ENCODE measurements at regions not wholly inside any gene's neighbourhood (a gene's known extent, or its start where the extent isn't known, plus 50 kb on each side); places are given as distances from the start of the nearest gene placed in this dataset.
"Not testable (repeated sequence)": the region's sequence is repeated elsewhere in the genome, so short reads cannot be mapped to it uniquely, and the experiment has no call there.

DNA sequence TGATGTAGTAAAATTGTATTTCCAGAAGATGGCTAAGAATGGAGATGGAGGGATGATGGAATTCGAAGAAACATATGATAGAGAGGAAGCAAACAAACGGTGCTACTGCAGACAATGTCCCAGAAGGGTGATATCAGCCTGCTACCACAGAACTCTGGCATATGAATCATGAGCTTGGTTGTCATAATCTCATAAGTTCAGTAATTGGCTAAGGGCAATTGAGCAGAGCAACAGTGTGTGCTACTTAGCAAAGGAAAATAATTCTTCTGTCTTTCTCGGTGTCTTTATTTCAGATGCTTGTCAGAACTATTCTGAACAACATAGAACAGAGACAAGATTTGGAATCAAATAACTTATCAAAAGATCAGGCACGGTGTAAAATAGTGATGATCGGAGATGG, 407.3 kb downstream of the GBE1 start:
- no peak for DNase-seq

DNA sequence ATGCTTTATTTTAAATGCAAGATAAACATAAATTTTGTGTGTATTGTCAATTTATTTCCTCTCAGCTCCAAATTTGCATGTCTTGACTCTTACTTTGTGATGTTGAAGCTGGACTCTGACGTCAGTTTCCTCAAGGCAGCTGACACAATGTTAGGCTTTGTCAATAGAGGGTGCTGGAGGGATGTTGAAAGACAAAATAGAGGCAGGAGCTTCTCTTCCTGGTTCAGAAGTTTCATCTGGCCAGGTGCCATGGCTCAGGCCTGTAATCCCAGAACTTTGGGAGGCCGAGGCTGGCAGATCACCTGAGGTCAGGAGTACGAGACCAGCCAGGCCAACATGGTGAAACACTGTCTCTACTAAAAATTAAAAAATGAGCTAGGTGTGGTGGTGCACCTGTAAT, 408.6 kb downstream of the GBE1 start:
- no peak for DNase-seq

DNA sequence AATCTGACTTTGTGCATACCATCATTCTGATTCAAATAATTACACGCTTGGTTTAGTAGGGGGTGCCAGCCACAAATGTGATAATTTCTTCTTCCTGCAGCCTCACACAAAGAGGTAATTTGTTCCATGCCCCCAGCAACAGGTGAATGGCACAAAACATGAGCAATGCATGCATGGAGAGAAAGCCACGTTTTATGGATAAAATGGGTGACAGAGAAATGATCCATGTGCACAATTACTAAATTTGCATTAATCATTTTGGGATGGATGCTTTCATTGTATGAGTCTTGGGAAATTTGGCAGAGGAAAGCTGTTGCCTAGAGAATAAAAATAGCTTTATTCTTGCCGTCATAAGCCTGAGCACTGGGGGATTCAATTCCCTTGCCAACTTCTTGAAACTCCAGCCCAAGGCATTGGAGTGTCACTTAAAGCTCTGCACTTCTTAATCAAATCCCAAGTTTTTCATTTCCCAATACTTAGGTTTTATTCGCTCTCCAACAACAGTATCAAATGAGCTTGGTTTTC, 411.6 kb downstream of the GBE1 start:
- no peak for DNase-seq

DNA sequence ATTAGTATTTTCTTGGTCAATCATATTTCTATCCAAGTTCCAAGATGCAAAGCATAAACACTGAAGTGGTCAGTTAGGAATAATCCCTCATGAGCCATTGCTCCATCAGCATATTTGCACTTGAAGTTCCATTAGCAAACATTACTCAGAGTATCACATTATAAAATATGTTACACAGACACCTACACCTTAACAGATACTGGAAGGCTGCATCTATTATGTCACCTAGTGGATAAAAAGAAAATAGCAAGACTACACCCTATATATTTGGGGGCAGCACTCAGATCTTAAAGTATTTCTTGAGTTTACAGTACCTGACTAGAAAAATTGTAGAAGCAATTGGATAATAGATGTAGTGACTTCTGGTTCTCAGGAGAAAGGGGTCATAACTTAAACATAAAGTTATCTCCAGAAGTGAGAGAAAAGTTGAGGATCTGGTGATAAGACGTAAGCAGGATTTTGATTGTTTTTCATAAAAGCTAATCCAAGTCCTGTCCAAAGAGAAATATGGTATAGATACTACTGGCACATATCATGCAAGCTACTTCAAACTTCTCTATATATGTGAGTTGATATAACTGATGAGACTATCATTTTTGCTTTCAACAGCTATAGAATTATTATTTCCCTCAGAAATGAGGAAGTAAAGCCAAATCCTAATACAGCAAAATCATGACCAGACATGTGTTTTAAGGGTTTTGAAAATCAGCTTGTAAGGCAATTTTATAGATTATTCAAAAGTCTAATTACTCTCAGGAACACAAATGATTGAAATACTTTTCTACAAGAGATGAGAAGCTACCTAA, 422.2 kb downstream of the GBE1 start:
- no peak for DNase-seq

DNA sequence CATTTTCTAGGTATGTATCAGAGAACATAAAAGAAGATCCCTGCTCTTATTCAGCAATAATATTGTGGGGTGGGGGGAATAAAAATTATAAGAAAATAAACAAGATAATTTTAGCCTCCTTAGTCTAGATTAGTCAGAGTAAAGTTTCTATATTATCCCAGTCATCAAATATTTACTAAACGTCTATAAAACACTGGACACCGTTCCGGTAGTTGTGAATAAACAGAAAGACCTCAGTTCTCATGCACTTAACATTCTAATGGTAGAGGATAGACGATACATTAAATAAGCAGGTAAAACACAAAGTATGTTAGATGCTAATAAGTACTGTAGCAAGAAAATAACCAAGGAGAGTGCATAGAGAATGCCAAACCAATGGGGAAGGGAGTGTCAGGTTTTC, 425.0 kb downstream of the GBE1 start:
- DNase-seq: no peak

DNA sequence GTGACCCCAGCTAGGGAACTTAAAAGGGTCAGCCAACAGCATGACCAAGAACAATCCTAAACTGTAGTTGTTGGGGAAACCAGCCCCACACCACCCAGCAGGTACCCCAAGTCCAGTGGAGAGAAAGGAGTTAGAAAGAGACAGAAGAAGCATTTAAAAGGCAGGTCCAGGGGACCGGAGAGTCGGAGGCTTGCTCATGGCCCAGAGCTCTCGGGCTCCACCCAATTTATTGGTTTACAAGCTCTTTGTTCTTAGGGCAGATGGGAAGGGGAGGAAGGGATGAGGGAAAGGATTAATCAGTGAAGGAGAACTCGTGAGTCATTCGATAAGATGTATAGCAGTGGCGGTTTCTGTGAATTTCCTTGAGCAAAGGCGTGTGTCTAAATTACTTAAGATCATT, 431.6 kb downstream of the GBE1 start:
- DNase-seq: not testable (repeated sequence)

DNA sequence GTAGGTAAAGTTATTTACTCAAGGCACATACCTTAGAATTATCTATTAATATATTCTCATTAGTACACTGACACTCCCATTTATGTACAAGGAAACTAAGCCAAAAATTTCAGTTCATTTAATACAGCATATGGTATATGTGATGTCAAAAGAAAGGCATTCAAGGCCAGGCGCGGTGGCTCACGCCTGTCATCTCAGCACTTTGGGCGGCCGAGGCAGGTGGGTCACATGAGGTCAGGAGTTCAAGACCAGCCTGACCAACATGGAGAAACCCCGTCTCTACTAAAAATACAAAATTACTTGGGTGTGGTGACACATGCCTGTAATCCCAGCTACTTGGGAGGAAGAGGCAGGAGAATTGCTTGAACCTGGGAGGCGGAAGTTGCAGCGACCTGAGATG, 435.2 kb downstream of the GBE1 start:
- DNase-seq: no peak

DNA sequence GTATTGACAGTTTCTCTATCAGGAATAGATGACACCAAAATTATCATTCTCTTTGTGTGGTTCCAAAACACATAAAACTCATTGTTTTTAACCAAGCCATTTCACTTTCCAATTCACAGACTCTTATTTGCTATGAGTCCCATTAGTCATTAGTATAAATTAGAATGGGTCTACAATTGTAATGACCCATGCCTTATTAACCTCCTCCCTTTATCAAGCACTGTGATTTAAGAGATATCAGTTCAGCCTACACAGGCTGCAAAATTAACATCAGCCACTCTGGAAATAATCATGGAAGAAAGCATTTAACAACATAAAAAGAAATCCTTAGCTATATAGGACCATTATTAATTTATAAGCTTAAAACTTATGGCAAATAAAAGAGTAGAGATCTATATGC, 440.6 kb downstream of the GBE1 start:
- no peak for DNase-seq

DNA sequence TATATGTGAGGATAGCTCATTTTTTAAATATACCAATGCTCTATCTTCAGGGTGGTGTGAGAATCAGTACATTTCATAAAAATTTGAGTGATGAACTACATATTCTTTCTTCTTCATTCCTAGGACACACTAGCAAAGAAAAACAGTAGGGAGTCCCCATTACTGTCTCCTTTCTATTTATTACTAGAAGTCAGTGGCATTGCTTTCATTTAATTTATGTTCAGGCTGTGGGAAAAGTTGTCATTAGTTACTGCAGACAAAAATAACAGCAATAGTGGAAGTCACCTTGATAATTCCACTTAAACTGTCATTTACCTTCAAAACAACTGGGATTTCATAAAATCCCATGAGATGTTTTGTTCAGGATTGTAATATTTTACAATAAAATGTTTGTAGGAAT, 446.4 kb downstream of the GBE1 start:
- DNase-seq: no peak

DNA sequence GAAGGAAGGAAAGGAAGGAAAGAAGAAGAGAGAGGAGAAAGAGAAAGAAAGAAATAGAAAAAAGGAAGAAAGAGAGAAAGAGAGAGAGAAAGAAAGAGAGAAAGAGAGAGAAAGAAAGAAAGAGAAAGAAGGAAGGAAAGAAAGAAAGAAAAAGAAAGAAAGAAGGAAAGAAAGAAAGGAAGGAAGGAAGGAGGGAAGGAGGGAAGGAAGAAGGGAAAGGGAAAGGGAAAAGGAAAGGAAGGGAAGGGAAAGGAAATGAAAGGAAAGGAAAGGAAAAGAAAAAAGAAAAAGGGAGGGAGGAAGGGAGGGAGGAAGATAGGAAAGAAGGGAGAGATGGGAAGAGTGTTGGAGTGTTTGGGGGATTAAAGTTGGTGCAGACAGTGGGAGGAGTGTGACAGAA, 450.1 kb downstream of the GBE1 start:
- no peak for DNase-seq

DNA sequence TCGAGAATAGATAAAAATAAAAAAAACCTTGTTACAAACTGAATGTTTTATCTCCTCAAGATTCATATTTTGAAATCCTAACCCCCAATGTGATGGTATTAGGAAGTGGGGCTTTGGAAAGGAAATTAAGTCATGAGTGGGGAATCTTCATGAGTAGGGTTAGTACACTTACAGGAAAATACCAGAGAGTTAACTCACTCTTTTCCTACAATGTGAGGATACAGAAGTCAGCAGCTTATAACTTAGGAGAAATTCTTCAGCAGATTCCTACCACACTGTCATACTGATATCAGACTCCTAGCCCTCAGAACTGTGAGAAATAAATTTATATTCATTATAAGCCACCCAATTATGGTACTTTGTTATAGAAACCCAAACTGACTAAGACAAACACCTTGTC, 453.1 kb downstream of the GBE1 start:
- DNase-seq: no peak

DNA sequence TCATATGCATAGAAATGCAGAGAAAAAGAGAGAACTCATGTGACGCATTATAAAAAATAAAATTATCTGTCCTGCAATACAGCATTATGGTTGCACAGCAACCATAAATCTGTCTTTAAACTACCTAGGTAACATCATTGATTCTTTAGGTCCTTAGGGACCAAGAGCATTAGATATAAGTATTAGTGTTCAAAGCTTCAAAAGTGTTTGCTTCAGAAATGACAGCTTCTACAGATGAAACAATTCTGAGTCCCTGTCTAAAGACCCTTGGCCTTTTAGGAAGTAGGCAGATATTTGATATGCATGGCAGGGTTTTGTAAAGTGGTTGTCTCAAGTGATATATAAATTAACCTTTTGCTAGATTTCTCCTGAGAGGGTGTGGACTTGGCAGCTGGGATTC, 454.2 kb downstream of the GBE1 start:
- no peak for DNase-seq

DNA sequence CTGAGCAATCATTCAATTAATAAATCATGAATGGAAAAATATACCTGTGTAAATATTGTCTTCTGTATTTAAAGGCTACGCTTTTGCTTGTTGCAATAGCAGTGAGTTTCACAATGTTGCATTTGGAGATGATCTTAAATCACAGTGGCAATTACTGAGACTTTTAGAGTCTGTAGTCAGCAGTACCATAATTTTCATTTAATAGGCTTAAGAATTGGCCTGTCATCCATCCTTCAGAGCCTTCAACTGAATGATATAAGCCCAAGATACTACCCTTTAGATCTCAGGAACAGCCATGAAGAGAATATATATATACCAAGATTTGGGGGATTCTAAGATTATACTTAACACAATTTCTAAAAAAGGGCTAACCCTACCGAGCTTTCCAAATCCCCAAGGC, 458.1 kb downstream of the GBE1 start:
- DNase-seq: no peak

DNA sequence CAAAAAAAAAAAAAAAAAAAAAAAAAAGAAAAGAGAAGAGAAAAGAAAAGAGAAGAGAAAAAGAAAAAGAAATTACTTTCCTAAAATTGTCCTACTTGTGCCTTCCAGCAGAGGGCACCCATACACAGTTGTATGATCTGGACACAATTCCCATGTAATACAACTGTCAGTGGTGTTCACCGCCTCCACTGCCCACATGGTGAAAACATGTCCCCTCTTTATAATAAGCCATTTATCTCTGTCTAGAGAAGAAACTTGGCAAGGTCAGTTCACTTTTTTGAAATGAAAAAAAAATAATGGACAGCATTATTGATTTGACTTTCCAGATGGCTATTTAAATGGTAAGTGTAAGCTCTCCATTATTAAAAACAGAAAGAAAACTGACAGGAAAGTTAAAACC, 459.4 kb downstream of the GBE1 start:
- no peak for DNase-seq

DNA sequence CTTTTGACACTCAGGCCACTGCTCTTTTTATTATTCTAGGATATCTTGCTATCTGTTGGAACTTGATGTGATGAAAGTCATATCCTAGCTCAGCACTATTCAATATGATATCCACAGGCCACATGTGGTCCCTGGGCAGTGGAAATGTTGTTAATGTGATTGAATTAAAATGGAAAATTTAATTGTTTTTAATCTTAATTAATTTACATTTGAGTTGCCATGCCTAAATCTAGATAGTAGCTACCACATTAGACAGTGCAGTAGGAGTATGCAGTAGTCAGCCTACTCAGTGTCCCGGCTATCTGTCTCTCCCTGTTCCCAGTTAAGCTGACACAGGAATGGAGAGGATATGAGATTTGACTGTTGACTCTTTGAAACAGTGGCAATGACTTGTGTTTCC, 460.2 kb downstream of the GBE1 start:
- DNase-seq: no peak

DNA sequence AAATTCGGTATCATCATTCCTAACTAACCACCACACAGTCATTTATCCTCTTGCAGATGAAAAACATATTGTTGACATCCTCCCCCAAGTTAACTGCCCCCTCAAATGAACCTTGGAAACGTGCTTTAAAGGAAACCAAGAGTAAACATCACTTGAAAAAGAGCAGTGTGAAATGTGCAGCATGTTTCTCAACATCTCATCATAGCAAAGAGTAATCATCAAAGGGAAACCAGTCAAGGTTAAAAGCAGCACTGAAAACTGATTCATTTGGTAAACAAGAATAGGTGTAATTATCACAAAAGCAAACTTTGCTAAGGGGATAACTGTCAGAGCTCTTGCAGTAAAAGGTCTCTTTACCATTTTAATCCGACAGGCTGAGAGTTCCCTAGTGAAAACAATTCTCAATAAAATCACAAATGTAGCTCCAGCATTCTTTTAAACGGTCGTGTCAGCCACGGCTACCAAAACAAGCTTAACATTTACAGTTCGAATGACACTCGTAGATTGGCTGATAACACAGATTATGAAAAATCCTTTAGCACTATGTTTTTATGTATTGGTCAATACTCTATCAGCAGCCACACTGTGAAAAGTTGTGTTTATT, 461.0 kb downstream of the GBE1 start:
- DNase-seq: no peak

DNA sequence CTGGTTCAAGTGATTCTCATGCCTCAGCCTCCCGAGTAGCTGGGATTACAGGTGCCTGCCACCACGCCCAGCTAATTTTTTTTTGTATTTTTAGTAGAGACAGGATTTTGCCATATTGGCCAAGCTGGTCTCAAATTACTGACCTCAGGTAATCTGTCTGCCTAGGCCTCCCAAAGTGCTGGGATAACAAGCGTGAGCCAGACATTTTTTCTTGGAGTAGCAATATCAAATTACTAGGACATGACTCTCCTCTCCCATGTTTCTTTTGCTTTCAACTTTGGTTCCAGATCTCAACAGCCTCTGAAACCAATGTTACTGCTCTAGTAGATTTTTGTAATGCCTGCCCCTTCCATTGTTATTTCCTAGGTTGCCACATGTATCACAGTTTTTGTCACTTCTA, 462.0 kb downstream of the GBE1 start:
- DNase-seq: no peak

DNA sequence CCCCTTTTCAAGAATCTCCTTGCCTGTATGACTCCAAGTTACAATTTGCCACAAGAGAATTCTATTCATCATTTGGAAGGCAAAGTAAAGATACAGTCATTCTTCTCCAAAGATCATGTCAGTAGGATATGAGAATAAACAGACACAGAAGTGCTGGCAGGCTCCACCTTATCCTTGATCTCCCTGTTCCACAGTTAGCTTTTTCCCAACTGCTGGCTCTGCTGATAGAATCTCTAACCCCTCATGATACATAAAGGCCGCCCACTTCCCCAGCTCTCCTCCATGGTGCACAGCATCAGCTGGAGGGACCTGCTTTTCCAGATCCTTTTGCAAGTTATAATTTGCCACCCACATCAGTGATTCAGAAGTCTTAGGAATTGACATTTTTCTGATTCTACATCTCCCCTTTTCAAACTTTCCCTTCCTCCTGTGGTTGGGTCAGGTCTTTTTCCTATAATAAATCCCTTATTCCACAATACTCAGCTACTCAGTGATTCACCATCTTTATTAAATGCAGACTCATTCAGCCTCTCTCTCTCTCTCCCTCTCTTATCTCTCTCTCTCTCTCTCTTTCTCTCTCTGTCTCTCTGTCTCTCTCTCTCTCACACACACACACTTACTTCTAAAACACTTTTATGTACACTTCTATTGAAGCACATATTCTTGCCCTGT, 465.4 kb downstream of the GBE1 start:
- no peak for DNase-seq

DNA sequence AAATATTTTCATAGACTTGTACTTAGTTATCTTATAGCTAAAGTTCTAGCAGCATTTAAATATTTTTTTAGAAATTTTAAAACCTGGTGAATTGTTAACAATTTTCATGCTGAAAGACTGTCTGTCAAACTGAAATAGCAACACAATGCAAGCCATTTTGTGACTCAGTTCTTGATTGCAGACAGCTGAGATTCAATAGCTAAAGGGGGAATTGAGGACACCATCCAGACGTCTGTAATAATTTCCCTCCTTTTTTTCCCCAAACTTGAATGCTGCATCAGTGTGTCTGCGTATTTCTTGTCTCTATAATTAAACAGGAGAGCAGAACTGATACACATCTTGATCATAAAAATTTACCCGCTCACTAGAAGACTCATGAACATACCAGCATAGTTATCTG, 468.3 kb downstream of the GBE1 start:
- no peak for DNase-seq

DNA sequence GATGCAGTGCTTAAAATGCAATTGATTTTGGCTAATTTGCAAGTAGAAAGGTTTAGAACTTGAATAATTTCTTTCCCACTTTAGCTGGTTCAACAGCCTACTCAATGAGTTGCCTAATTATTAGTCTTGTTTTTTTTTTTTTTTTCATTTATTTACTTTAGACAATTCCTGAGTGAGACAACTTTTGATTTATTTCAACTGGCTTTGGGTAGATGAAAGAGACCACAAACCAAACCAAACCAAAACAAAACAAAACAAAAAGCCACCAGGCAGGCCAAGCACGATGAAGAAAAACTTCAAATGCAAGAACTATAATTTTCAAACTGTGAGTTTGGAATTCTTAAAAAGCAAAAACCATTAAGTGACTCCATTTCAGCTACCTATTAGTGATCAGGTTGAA, 469.9 kb downstream of the GBE1 start:
- DNase-seq: no peak

DNA sequence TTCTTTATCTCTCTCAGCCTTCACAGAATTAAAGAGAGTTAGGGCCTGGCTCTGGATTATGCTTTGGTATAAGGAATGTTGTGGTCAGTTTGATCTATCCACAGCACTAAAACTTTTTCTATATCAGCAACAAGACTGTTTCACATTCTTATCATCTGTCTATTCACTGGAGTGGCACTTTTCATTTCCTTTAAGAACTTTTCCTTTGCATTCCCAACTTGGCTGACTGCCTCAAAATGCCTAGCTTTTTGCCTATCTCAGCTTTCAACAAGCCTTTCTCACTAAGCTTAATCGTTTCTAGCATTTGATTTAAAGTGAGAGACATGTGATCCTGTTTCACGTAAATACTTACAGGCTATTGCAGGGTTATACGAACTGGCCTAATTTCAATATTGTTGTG, 471.8 kb downstream of the GBE1 start:
- no peak for DNase-seq

DNA sequence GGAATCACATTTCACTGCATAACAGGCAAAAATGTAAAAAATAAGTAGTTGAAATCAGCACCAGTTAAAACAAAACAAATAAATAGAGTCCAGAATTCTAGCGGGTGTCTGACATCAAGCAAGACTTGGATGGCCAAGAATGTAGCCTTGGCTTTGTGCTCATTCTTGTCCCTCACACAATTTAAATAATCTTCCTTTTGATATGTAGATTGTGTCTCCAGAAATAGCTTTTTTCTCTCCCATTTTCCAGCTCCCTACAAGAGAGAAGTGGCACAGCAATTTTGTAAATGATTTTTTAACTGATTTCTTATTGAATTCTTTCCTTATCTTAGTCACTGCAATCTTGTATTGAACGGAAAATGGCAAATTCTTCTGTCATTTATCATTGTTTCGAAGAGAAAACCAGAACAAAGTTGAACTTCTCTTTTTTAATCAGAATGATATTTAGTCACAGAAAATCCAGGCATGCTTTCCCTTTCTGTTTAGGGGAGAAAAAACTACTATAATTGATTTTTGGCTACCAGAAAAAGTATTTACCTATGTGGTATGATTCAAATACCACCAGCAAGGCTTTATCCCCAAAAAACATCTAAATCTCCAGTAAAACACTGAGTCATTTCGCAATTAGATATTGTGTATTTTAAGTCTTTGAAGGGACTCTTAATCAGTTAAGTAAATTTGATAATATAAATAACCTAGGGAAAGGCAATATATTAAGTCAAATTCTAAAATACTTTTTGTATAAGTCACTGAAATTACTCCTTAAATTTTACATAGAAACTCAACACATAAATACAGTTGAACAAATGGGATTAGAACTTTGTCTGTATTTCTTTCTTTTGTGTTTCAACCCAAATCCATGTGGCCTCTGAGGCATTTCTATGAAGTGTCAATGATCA, 481.7 kb downstream of the GBE1 start:
- no peak for DNase-seq

DNA sequence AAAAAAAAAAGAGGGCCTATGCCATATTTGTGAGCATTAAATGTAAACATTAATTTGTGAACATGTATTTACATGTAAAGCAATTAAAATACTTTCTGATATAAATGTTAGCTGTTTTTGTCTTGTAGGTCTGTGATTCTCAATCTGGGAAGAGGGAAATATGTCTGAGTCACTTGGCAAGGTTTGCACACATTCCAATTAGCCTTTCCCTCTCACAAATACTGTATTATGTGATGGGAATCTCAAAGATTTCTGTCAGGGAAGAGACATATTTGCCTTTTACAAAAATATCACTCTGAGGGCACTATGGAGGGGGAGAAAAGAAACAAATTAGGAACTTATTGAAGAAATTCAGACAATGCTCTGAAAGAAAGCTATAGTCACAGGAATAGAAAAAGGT, 483.6 kb downstream of the GBE1 start:
- no peak for DNase-seq
